Body of pancreas (tissue), 4 donors: ENCODE measurements at regions not wholly inside any gene's neighbourhood (a gene's known extent, or its start where the extent isn't known, plus 50 kb on each side); places are given as distances from the start of the nearest gene placed in this dataset.

Source experiments
- ATAC-seq: fragments of 150-250 bp; one replicate; pipeline ENCODE4 v1.9.1; 2016
- DNase-seq, 4 donors: peaks; one replicate each; pipeline ENCODE4 v3.0.0-alpha.2; 2019
- H3K27ac ChIP-seq, 4 donors: fragments of 200-600 bp; sonication (generic); 1 replicate in 3 of 4; 2 replicates in 1 of 4; pipeline versions ENCODE4 v1.5.1 to v1.6.1; 2016 to 2019; ENCODE audit warnings: mild to moderate bottlenecking in 1 of 4, mixed read lengths in 1 of 4, moderate library complexity in 1 of 4
- H3K27me3 ChIP-seq, 2 donors: fragments of 200-600 bp; sonication (generic); one replicate each; pipeline ENCODE4 v1.6.0; 2016; ENCODE audit warnings: mild to moderate bottlenecking in 1 of 2
- H3K36me3 ChIP-seq, 2 donors: fragments of 200-600 bp; sonication (generic); replicated peaks in 1 of 2; 2 replicates each; pipeline ENCODE4 v1.5.1; 2016; ENCODE audit warnings: low read depth in 2 of 2; ENCODE audit not compliant: insufficient read depth in 1 of 2
- H3K4me1 ChIP-seq: fragments of 200-600 bp; sonication (generic); one replicate; pipeline ENCODE4 v1.6.0; 2016
- H3K4me3 ChIP-seq, 2 donors: fragments of 200-600 bp; sonication (generic); 1 replicate in 1 of 2; 2 replicates in 1 of 2; pipeline ENCODE4 v1.5.1; 2016 to 2019
- H3K9me3 ChIP-seq, 3 donors: fragments of 200-600 bp; sonication (generic); 1 replicate in 2 of 3; 2 replicates in 1 of 3; pipeline ENCODE4 v1.5.1; 2016
- CTCF ChIP-seq, 7 experiments: fragments of 450-650 bp in 4 of 7; fragments of 200-600 bp in 3 of 7; sonication (generic) in 3 of 7; IDR thresholded peaks; one replicate each; pipeline ENCODE4 v1.5.1; 2016 to 2019; ENCODE audit warnings: antibody characterized with exemption in 7 of 7
- POLR2A ChIP-seq, 3 donors: fragments of 450-650 bp; IDR thresholded peaks; one replicate each; pipeline ENCODE4 v1.6.1; 2016; ENCODE audit warnings: antibody characterized with exemption in 3 of 3, mild to moderate bottlenecking in 2 of 3
- WGBS, 2 donors: methylation state at CpG; one replicate each; pipeline ENCODE4 v1.1.5; 2017; 5-methylcytosine and 5-hydroxymethylcytosine counted together
- intact Hi-C: fragments of 100-400 bp; cut with DNase I; formaldehyde crosslinking; loops from one replicate; pipeline ENCODE4 v1.15.1; 2023

GRCh38 chr18:10124557-10124956 is 210.7 kb downstream of the VAPA start:
- no peaks in the 10 kb centered on the region for H3K9me3 ChIP-seq
- TF ChIP-seq CTCF (IDR thresholded peaks at IDR 0.05) (no peak), POLR2A (IDR thresholded peaks at IDR 0.05) (no peak)
- H3K27me3 ChIP-seq = no peaks in the 10 kb centered on the region
- 89 to 90% methylated on average over 4 of the region's 4 CpGs for WGBS, 2 donors
- H3K4me1 ChIP-seq = peaks cover 16% of the 10 kb centered on the region
- H3K4me3 ChIP-seq = no peak overlapping the region
- H3K36me3 ChIP-seq = no peaks in the 10 kb centered on the region
- H3K27ac ChIP-seq = no peak overlapping the region
- intact Hi-C loops = no loop called here
- DNase-seq = no peak
- no peak for ATAC-seq

- H3K9me3 ChIP-seq = no peaks in the 10 kb centered on the region
- H3K4me3 ChIP-seq = no peak overlapping the region
- H3K4me1 ChIP-seq = peaks cover 16% of the 10 kb centered on the region
- no peak for ATAC-seq
- no peak overlapping the region for H3K27ac ChIP-seq
- intact Hi-C loops = no loop called here
- TF ChIP-seq CTCF (IDR thresholded peaks at IDR 0.05) (no peak), POLR2A (IDR thresholded peaks at IDR 0.05) (no peak)
- no peak for DNase-seq
- 94 to 96% methylated on average over 3 of the region's 3 CpGs for WGBS, 2 donors
- H3K36me3 ChIP-seq = no peaks in the 10 kb centered on the region
- no peaks in the 10 kb centered on the region for H3K27me3 ChIP-seq
These were observed 211.2 kb downstream of the VAPA start for GRCh38 chr18:10124967-10125366.

- 53 to 61% methylated on average over 5 of the region's 5 CpGs for WGBS, 2 donors
- no peak for ATAC-seq
- intact Hi-C loops = no loop called here
These were observed 213.9 kb downstream of the VAPA start for GRCh38 chr18:10127729-10128128.

GRCh38 chr18:10128921-10129501 is 215.2 kb downstream of the VAPA start:
- Histone ChIP-seq H3K4me3 (no peak overlapping the region), H3K4me1 (peaks cover 19% of the 10 kb centered on the region), H3K36me3 (no peaks in the 10 kb centered on the region), H3K27me3 (no peaks in the 10 kb centered on the region), H3K9me3 (no peaks in the 10 kb centered on the region), H3K27ac (no peak overlapping the region)
- TF ChIP-seq POLR2A (IDR thresholded peaks at IDR 0.05) (no peak), CTCF (IDR thresholded peaks at IDR 0.05) (no peak)
- ATAC-seq = no peak
- WGBS, 2 donors = 76 to 81% methylated on average over 8 of the region's 8 CpGs
- DNase-seq = no peak
- intact Hi-C loops = no loop called here

More at GRCh38 chr18:10127729-10128128, 213.9 kb downstream of the VAPA start:
- no peak for DNase-seq
- H3K9me3 ChIP-seq = no peaks in the 10 kb centered on the region
- no peaks in the 10 kb centered on the region for H3K27me3 ChIP-seq
- no peaks in the 10 kb centered on the region for H3K36me3 ChIP-seq
- H3K27ac ChIP-seq = no peak overlapping the region
- H3K4me1 ChIP-seq = peaks cover 22% of the 10 kb centered on the region
- no peak overlapping the region for H3K4me3 ChIP-seq
- TF ChIP-seq POLR2A (IDR thresholded peaks at IDR 0.05) = no peak
- TF ChIP-seq CTCF (IDR thresholded peaks at IDR 0.05) = no peak

GRCh38 chr18:10130606-10131005 is 216.8 kb downstream of the VAPA start:
- intact Hi-C loops = no loop called here

More at GRCh38 chr18:10130606-10131005, 216.8 kb downstream of the VAPA start:
- ATAC-seq (no peak), DNase-seq (no peak)
- Histone ChIP-seq H3K27me3 (no peaks in the 10 kb centered on the region), H3K36me3 (no peaks in the 10 kb centered on the region), H3K9me3 (no peaks in the 10 kb centered on the region), H3K4me1 (peaks cover 19% of the 10 kb centered on the region), H3K27ac (no peak overlapping the region), H3K4me3 (no peak overlapping the region)
- TF ChIP-seq POLR2A (IDR thresholded peaks at IDR 0.05) (no peak), CTCF (IDR thresholded peaks at IDR 0.05) (no peak)
- WGBS, 2 donors = 81 to 90% methylated on average over 3 of the region's 3 CpGs
